ENCODE measurements at regions not wholly inside any gene's neighbourhood (a gene's known extent, or its start where the extent isn't known, plus 50 kb on each side); places are given as distances from the start of the nearest gene placed in this dataset.
"Not testable (repeated sequence)": the region's sequence is repeated elsewhere in the genome, so short reads cannot be mapped to it uniquely, and the experiment has no call there.

- DNase-seq = no peak
Measured at GRCh38 chr2:193891023-193891422, 1696.3 kb upstream of the TMEFF2 start.

- no peak for DNase-seq
Measured at GRCh38 chr2:193885419-193885818, 1690.7 kb upstream of the TMEFF2 start.

GRCh38 chr2:193883820-193884219 is 1689.1 kb upstream of the TMEFF2 start:
- DNase-seq = no peak

DNA sequence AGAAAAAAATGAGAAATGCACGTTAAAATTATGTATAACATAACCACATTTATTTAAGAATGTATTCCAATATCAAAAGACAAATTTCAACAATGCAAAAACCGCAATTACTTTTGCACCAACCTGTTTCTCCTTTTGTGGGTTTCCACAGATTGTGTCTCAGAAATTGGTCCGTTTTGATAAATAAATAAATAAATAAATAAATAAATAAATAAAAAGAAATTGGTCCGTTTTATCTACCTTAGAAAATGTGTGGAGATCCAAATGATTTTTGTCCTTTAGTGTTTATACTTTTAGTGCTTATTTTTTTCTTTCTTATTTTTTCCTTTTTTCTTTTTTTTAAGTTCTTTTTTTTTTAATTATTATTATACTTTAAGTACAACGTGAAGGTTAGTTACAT is 1682.2 kb upstream of the TMEFF2 start:
- no peak for DNase-seq

- DNase-seq = no peak
Measured at GRCh38 chr2:193869564-193869963, 1674.8 kb upstream of the TMEFF2 start.

GRCh38 chr2:193868833-193869232 is 1674.1 kb upstream of the TMEFF2 start:
- DNase-seq = no peak

- DNase-seq = no peak
Measured at GRCh38 chr2:193868132-193868531, 1673.4 kb upstream of the TMEFF2 start.

- no peak for DNase-seq
Measured at GRCh38 chr2:193867454-193867853, 1672.7 kb upstream of the TMEFF2 start.

DNA sequence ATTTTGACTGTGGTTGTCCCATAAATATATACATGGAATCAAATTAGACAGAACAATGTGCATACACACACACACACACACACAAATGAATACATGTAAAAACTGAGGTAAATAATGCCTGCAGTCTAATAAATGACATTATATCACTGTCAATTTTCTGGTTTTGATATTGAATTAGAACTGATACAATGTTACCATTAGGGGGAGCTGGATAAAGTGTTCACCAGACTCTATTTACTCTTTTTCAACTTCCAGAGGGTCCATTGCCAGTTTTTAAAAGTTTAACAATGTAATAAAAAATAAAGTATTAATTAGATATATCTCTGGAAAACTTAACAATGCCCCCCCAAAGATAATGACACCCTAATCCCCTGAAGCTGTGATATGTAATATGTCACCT is 1666.8 kb upstream of the TMEFF2 start:
- DNase-seq = no peak

DNA sequence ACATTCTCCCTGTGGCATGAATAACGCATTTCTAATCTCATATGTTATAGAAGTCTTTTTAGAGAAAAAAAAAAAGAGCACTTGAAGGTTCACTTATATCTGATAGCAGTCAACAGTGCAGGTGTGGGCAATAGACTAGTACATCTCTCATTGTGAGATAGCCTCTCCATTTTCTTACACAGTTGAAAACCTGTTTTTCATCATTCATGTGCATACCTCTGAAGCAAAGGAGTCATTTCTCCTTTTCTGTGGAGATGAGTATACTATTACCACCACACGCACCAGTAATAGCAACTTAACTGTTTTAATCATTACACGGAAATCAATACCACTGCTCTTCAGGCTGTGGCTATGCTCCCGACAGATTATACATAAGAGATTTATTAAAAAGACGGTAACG is 1653.3 kb upstream of the TMEFF2 start:
- no peak for DNase-seq

DNA sequence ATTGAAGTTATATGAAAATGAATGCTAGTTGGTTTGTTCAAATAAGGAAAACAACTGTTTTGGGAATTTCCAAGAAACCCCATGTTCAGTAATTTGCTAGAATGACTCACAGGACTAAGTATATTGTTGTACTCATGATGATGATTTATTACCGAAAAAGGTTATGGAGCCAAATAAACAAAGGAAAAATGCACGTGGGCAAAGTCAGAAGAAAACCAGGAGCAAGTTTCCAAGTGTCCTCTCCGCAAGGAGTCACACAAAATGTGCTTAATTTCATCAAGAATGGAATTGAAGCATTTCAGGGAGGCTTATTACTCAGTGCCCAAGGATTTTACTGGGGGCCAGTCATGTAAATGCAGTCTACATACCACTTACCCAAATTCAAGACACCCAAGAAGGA is 1652.4 kb upstream of the TMEFF2 start:
- no peak for DNase-seq

GRCh38 chr2:193845604-193846003 is 1650.9 kb upstream of the TMEFF2 start:
- DNase-seq = no peak

- no peak for DNase-seq
Measured at GRCh38 chr2:193843675-193844074, 1648.9 kb upstream of the TMEFF2 start.

DNA sequence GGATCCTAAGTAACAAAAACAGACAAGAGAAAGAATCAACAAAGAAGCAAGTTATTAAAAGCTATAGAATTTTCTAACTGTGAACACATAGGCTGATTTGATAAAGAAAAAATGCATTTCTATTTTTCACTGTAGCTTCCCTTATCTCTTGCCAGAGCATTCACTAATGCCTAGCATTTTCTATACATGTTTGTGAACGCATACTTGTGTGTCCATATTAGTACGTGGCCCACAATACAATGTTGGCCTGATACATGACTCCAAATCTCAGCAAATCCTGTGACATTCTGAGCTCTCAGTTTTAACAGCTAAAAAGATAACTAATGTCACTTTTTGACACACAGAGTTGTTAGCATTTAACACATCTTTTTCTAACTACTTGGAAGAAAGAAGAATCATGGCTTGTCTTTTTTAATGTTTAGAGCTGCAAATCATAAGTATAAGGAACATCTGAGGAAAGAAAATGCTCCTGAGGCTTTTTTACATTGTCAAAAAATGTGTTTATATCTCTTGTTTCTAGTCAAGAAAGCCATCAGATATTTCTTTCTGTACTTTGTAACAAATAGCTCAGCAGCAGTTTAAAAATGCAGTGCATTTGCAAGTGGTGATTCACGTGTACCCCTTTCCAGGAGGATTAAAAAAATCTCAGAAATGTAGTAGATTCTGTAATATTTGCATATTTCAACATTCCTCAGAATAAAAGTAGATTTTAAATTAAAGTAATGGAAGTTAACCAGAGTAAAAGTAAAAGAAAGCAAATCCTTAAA is 1646.8 kb upstream of the TMEFF2 start:
- no peak for DNase-seq

GRCh38 chr2:193837111-193837738 is 1642.5 kb upstream of the TMEFF2 start:
- no peak for DNase-seq

DNA sequence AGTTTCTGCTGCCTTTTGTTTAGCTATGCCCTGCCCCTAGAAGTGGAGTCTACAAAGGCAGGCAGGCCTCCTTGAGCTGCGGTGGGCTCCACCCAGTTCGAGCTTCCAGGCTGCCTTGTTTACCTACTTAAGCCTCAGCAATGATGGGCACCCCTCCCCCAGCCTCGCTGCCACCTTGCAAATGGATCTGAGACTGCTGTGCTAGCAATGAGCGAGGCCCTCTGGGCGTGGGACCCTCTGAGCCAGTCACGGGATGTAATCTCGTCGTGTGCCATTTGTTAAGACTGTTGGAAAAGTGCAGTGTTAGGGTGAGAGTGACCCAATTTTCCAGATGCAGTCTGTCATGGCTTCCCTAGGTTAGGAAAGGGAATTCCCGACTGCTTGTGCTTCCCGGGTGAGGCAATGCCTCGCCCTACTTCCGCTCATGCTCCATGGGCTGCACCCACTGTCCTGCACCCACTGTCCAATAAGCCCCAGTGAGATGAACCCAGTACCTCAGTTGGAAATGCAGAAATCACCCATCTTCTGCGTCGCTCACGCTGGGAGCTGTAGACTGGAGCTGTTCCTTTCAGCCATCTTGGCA is 1641.8 kb upstream of the TMEFF2 start:
- DNase-seq = not testable (repeated sequence)

GRCh38 chr2:193833895-193834294 is 1639.2 kb upstream of the TMEFF2 start:
- not testable (repeated sequence) for DNase-seq

- no peak for DNase-seq
Measured at GRCh38 chr2:193824474-193824873, 1629.7 kb upstream of the TMEFF2 start.

DNA sequence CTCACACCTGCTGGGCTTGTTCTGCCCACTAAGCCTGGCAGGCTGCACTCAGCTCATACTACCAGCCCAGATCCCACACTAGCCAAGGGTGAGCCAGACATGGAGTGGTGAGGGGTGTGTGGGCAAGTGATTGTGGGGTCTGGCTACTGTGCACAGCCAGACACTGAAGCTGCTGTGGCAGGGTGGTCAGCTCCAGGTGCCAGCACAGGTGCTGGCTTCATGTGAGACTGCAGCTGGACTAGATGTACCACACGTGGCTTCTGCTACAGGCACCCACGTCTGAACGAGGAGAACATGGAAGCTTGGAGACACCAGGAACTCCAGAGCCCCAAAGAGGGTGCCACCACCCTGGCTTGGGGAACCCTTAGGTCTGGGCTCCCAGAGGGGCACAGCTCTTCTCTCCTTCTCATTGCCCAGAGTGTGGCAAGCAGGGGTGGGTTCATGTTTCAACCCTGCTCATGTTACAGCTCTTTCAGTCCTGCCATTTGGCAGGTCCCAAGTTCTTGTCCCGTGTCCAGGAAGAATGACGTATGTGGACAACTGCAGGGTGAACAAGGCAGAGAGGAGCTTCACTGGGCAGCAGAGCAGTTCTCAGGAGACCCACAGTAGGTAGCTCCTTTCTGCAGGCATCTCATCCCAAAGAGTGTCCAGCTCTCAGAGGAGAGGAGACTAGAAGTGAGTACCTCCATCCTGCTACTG is 1624.2 kb upstream of the TMEFF2 start:
- DNase-seq = no peak

GRCh38 chr2:193816008-193816407 is 1621.3 kb upstream of the TMEFF2 start:
- DNase-seq = no peak

- DNase-seq = no peak
Measured at GRCh38 chr2:193810533-193810932, 1615.8 kb upstream of the TMEFF2 start.

GRCh38 chr2:193808877-193809276 is 1614.1 kb upstream of the TMEFF2 start:
- DNase-seq = no peak

DNA sequence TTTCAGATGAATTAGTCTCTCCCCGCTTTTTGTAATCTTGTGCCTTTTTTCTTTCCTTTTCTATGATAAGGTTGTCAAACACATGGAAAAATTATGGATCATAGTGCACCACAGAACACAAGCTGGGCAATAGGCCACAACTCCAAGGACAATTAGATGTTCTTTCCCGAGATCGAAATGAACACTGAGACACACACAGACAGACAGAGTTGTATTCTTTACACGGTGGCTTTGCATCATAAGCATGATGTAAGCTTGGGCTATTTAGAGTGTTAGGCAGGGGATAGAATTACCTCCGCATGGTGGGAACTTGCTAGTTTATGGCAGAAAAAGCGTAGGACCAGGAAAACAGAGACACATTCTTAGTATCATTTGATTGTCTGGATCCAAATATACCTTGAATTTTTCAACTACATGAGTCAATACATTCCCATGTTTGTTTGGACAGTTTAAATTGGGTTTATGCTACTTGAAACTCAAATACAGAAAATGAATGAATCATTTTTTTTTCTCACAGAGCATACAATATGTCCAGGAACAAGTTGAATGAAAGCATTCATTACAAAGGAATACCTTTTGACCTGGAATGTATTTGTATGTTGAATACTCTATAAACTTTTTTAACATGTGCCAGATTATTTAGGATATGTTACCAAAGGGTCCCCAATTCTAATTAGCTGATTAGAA is 1611.5 kb upstream of the TMEFF2 start:
- DNase-seq = no peak

Measured in NCI-H187 (cell line).